Mammary epithelial cell (primary cell): ENCODE measurements at regions not wholly inside any gene's neighbourhood (a gene's known extent, or its start where the extent isn't known, plus 50 kb on each side); places are given as distances from the start of the nearest gene placed in this dataset.

Source experiments
- CTCF ChIP-seq, 2 donors: IDR thresholded peaks in 1 of 2; conservative IDR thresholded peaks in 1 of 2; 2 replicates each; pipeline ENCODE4 v1.5.1; 2011 to 2012; ENCODE audit warnings: inconsistent platforms in 2 of 2, low read length in 2 of 2, mild to moderate bottlenecking in 2 of 2, control low read depth in 1 of 2, low read depth in 1 of 2; ENCODE audit not compliant: insufficient read depth in 1 of 2; ENCODE audit errors: extremely low read depth in 1 of 2
- EZH2 ChIP-seq: IDR thresholded peaks from 2 replicates; pipeline ENCODE4 v1.6.1; 2012; ENCODE audit warnings: low read length, inconsistent platforms, borderline replicate concordance

GRCh38 chr1:177796561-177796960, 173.3 kb downstream of the SEC16B start:
- no peak for TF ChIP-seq EZH2
- TF ChIP-seq CTCF (conservative IDR thresholded peaks at IDR 0.05 in 1 of 2, IDR thresholded peaks at IDR 0.05 in 1 of 2; ENCODE audit: extremely low read depth in 1 of 2, insufficient read depth in 1 of 2, low read depth in 1 of 2, low read length in 2 of 2), result no peak
